PFSK-1 (cell line): ENCODE measurements at regions not wholly inside any gene's neighbourhood (a gene's known extent, or its start where the extent isn't known, plus 50 kb on each side); places are given as distances from the start of the nearest gene placed in this dataset.

Experiments
- REST ChIP-seq, 2 experiments: IDR thresholded peaks; 2 replicates each; pipeline versions ENCODE4 v1.6.1 to v1.8.0; 2011 to 2012; ENCODE audit warnings: low read depth in 2 of 2, low read length in 2 of 2, control low read depth in 1 of 2, inconsistent platforms in 1 of 2, mild to moderate bottlenecking in 1 of 2, moderate library complexity in 1 of 2; ENCODE audit not compliant: insufficient read depth in 1 of 2
- SIN3A ChIP-seq: IDR thresholded peaks from 2 replicates; pipeline ENCODE4 v1.6.1; 2012; ENCODE audit warnings: mild to moderate bottlenecking, low read length, moderate library complexity, borderline replicate concordance; ENCODE audit not compliant: insufficient read depth
- TAF1 ChIP-seq: IDR thresholded peaks from 2 replicates; pipeline ENCODE4 v1.6.1; 2012; ENCODE audit warnings: low read length, control low read depth, borderline replicate concordance; ENCODE audit not compliant: insufficient read depth

- TF ChIP-seq SIN3A, result no peak
- no peak for TF ChIP-seq REST (IDR thresholded peaks at IDR 0.05; ENCODE audit: insufficient read depth in 1 of 2, low read depth in 2 of 2, low read length in 2 of 2)
- no peak for TF ChIP-seq TAF1
These were observed 145.1 kb upstream of the HCCS start for GRCh38 chrX:10966057-10966456.
